GM19099 (cell line): ENCODE measurements at regions not wholly inside any gene's neighbourhood (a gene's known extent, or its start where the extent isn't known, plus 50 kb on each side); places are given as distances from the start of the nearest gene placed in this dataset.

Experiments used
- POLR2A ChIP-seq: IDR thresholded peaks from 3 replicates; pipeline ENCODE4 v1.6.1; 2011; ENCODE audit warnings: low read depth; ENCODE audit not compliant: insufficient read length; ENCODE audit errors: extremely low read depth

DNA sequence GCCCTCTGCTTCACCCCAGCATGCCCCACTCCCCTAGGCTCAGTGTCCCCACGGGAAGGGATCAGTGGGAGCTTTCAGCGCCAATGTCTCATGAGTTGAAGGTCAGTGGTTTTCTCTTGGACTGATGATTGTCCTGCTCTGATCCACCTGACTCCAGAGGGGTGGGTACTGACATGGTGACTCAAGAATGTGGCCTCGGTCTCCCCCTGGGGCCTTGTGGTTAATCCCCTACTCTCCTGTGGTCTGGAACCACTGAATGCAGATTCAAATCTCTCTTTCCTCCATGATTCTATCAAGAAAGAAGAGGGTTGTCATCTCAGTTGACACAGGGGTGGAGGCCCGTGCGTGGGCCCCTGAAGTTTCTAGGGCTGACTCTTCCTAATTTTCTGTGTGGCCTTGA lies 176.9 kb downstream of the RPS24 start:
- TF ChIP-seq POLR2A = no peak

DNA sequence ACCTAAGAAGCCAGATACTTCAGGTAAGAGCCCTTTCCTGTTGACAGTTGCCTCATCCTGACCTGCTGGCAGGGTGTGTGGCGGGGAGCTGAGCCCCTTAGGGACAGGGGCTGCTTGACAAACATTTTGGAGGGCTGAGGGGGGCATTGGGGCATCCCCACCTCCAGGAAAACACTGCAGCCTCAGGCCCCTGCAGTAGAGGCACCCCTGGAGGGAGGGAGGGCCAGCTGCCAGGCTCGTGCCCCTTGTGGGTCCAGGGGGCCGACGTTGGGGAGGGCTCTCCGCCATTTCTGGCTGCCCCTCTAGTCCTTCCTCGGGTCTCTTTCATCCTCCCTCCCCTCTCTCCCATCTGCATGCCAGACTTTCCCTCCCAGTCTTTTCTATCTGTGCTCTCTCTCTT lies 177.3 kb downstream of the RPS24 start:
- no peak for TF ChIP-seq POLR2A

DNA sequence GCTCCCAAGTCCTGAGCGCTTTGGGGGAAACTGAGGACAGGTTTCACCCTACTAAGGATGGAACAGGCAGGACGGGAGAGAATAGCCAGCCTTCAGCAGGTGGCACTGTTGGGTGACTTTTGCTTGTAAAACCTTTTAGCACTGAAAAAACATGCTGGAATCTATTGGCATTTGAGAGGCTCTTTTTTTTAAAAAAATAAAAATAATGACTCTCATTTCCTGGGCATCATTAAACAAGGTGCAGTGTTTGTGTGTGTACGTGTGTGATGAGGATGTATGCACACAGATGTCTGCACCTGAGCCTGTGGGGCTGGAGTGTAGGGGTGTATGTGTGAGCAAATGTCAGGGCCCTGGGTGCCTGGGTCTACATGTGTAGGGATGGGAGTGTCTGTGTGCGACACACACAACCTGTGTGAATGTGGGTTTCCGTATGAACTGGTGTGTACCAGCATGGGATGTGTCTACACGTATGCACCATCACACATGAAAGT lies 177.9 kb downstream of the RPS24 start:
- no peak for TF ChIP-seq POLR2A

DNA sequence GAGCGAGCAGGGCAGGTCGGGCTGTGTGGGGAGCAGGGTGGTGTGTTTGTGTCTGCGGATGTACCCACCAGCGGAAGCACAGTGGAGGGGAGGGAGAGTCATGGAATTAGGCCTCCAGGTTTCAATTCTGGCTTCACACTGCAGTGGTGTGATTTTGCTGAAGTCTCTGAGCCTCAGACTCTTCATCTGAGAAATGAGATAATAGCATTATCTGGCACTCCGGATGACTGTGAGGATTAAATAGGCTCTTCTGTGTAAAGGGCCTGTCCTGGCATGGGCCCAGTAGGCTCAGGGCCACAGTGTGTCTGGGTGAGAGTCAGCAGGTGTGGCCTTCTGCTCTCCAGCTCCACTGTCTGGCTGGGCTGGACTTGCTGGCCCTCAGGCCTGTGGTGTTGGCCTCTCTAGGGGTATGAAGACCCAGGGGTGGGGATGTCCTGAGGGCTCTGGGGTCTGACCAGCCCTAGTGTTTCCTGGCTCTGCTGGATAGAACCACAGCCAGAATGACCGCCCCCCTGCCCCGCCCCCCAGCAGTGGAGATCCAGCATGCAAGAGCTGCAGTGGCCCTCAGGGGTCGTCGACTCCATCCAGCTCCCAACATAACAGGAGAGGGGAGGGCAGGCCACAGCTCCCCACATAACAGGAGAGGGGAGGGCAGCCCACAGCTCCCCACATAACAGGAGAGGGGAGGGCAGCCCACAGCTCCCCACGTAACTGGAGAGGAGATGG lies 178.6 kb downstream of the RPS24 start:
- TF ChIP-seq POLR2A = no peak

DNA sequence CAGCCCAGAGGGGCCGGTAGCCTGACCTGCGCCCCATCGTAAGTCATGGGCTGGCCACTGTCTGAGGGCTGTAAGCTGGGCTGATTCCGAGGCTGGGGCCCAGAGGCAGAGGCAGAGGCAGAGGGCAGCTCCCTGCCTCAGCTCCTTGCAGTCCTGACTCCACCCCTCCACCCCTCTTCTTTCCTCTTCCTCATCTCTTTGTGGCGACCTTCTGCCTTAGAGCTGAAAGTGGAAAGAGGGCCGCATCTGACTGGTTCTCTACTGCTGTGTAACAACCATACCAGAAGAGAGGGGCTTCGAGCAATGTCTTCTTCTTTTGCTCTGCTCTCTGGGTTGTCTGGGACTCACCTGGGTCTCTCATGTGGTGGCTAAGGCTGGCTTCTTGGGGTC lies 179.1 kb downstream of the RPS24 start:
- no peak for TF ChIP-seq POLR2A

DNA sequence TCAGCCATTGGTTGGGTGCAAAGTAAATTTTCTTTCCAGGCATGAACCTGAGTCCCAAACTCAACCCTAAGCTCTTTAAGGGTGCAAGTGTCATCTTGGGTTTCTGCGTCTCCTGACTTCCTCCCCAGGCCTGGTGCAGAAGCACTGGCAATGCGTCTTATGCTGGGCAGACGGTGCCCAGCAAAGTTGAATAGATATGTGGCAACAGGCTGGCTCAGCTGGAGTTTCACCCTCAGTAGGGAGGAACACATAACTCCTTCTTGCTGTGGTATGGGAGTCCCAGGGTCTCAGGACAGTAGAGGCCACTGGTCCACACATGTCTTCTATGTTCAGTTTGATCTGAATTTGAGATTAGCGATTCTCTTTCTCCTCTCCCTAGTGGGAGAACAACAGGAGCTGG lies 181.3 kb downstream of the RPS24 start:
- no peak for TF ChIP-seq POLR2A

DNA sequence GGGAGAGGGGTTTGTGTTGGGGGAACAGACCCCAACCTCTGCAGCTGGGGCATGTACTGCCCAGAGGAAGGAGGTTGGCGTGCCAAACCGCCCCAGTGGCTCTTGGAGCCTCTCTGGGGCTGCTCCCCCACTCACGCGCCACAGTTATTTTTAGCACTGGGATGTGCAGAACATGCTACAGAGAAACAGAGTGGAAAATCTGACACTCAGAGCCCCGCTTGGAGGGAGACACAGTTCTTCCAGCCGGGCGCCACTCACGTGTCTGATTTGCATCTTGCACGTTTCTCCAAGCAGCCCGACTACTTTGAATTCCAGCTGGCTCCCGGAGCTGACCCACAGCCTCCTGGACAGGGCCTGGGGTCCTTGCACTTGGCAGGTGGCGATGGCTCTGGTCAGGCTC lies 182.0 kb downstream of the RPS24 start:
- TF ChIP-seq POLR2A = no peak

DNA sequence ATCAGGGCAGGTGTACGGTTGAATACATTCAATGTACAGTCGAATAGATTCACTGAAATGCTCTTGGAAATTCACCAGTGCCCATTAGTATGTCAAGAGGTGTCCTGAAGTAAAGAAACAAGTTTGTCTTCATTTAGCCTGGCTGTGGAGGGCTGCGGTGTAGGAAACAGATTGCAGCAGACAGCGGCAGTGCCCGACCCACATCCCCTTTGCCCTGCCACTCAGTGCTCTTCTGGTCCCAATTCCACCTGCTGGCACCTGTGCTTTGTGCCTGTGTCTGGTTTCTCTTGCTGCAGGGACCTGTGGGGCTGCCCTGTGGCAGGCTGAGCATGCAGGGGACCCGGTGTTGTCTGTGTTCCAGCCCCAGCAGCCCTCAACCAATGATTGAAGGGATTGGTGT lies 183.7 kb downstream of the RPS24 start:
- no peak for TF ChIP-seq POLR2A

DNA sequence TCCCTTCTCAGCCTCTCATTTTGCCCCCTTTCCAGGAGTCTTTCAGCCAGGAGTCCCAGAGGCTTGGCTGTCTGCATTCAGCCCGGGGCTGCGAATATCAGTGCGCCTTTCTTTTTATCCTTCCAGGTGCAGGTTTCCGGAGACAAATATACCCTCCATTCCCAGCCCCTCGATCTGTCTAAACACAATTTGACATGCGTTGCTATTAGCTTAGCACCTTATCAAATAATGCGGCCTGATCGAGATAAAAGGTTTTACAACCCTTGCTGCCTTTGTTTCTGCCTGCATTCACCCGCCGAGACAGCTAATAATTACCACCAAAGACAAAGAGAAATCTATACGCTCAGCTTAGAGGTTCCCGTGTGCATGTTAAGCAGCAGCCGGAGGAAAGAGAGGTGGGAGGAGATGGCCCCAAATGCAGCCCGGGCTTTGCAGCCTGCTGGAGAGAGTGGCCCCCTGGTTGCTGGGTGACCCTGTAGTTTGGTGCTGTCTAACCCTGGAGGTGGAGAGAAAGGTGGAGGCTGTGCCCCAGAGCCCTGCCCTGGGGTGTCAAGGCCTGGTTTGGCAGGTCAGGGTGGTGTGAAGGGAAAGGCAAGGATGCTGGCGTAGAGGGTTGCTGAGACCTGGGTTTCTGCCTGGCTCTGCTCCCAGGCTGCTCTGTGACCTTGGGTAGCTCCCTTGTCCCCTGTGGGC lies 185.3 kb downstream of the RPS24 start:
- no peak for TF ChIP-seq POLR2A

DNA sequence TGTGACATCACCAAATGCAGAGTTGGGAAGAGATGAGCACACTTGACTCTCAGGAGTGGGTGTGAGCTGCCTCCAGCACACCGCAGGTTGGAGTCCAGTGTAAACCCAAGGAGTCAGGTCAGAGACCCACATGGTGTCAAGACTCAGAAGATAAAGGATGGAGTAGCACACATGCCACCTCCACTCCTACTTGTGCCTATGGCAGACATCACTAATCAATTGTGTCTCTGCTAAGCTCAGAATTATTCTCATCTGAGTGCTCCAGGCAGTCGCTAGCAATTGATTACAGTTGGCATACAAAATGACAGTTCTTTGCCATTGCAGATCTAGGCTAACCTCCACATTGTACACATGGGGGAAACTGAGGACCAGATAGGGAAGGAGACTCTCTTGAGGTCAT lies 187.1 kb downstream of the RPS24 start:
- no peak for TF ChIP-seq POLR2A

DNA sequence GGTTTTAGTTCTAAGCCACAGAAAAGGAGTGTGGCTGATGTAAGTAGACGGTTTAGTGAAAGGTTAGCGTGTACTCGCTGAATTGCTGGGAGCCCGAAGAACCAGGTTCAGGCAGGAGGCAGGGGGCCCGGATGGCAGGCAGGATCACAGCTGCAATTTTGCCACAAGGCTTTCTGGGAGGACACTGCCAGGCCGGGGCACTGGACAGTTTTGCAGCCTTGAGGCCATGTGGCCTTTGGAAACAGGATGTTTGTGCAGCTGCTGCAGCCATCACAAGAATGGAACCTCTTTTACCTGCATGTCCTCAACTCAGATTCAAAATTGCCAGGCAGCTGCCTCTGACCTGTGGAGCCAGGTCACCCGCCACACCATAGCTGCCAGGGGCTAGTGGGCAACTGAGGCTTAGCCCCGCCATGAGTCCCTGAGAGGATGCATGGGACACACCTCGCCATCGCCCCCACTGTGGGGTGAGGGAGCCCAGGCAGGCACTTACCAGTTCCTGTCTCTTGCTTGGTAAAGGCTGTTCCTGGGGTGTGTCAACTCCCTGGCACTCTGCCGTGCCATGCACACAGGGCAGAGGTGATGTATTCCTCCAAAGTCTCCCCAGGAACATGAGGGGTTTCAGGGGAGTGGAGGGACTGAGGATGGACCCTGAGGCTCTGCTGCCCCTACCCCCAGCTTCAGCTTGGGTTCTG lies 188.6 kb downstream of the RPS24 start:
- no peak for TF ChIP-seq POLR2A

DNA sequence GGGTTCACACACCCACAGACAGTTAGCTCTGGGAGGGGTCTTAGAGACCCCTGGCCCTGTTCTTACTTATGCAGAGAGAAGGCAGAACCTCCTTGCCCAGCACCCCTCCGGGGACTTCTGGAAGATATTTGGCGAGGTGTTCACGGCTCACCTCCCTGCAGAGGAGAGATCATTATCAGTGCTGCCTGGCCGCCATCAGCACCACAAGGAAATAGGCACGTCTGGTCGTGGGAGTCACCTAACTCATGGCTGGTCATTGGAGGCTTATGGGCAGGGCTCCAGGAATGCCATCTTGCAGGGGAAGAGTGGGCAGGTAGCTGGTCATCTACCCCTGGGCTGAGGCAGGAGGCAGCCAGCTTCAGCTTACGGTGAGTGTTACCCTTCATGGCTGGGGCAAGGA lies 189.4 kb downstream of the RPS24 start:
- TF ChIP-seq POLR2A = no peak

DNA sequence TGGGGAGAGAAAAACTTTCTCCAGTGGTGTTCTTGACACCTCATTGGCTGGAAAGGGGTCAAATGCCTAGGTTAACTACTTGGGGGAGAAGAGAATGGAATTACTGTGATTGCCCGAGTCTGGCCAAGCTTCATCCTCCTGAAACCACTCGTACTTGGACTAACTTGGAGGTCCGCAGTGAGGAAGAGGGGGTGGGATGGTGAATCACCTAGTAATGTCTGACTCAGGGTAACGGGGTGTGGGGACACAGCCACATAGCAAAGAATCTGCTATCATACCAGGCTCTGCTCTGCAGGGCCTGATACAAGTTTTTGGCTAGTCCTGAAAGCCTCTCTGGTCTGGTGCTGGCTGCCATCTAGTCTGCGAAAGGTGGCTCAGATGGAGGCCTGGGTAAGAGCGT lies 190.9 kb downstream of the RPS24 start:
- TF ChIP-seq POLR2A = no peak

DNA sequence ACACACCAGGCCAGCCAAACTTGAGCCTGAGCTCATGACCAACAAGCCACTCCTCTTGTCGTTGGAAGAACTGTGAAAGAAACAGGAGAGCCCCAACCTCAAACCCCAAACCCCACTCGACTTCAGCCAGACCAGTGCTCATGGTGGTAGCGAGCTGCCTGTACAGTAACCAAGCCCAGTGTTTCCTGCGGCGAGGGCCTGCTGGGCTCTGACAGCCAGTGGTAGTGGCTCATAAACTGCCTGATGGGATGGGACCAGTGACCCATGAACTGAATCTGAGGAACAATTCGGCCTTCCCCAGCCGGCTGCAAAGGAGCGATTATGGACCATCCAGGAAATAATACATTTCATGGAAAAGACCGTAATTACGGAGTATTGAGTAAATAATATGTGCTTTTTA lies 191.9 kb downstream of the RPS24 start:
- no peak for TF ChIP-seq POLR2A

DNA sequence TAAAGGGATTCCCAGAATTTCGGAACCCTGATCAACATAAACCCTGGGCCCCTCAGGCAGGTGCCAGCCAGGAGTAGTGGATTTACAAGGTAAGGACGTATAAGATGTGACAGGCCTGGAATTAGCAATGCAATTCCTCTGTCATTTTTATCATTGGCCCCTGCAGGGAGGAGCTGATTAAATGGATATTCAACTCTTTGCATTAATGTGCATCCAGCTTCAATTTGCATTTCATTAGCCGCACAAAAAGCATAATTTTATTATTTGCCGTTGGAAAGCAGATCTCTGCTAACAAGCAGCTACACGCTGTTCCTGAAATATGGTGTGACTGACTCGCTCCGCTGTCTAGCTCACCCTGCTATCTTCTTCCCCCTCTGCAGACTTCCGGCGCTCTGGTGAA lies 195.8 kb downstream of the RPS24 start:
- TF ChIP-seq POLR2A = no peak
